Loucy (cell line): ENCODE measurements at regions not wholly inside any gene's neighbourhood (a gene's known extent, or its start where the extent isn't known, plus 50 kb on each side); places are given as distances from the start of the nearest gene placed in this dataset.

ENCODE experiments used
- H2AFZ ChIP-seq: fragments of 200-600 bp; sonication (generic); 2 replicates; pipeline ENCODE4 v1.6.0; 2016; ENCODE audit warnings: antibody characterized with exemption, mild to moderate bottlenecking, low read length, moderate library complexity
- H3F3A ChIP-seq: fragments of 200-600 bp; 2 replicates; pipeline ENCODE4 v1.6.0; 2016; ENCODE audit warnings: antibody characterized with exemption, low read depth, mild to moderate bottlenecking
- H3K27me3 ChIP-seq: fragments of 200-600 bp; sonication (generic); 2 replicates; pipeline ENCODE4 v1.6.1; 2014; ENCODE audit warnings: low read length, mild to moderate bottlenecking; ENCODE audit not compliant: insufficient read depth, poor library complexity, severe bottlenecking
- H3K36me3 ChIP-seq: fragments of 200-600 bp; sonication (generic); 2 replicates; pipeline ENCODE4 v1.6.1; 2016; ENCODE audit warnings: low read length; ENCODE audit not compliant: insufficient read depth
- H3K4me1 ChIP-seq: fragments of 200-600 bp; sonication (generic); 2 replicates; pipeline ENCODE4 v1.5.1; 2014; ENCODE audit warnings: low read length, mild to moderate bottlenecking; ENCODE audit not compliant: insufficient read depth, poor library complexity, severe bottlenecking
- H3K4me2 ChIP-seq: fragments of 200-600 bp; sonication (generic); 2 replicates; pipeline ENCODE4 v1.6.0; 2014; ENCODE audit warnings: antibody characterized with exemption, low read length, low read depth, mild to moderate bottlenecking; ENCODE audit not compliant: poor library complexity, severe bottlenecking
- H3K4me3 ChIP-seq: fragments of 200-600 bp; sonication (generic); 2 replicates; pipeline ENCODE4 v1.5.1; 2014; ENCODE audit warnings: low read length, mild to moderate bottlenecking, mixed read lengths; ENCODE audit not compliant: poor library complexity, severe bottlenecking
- H3K79me2 ChIP-seq: fragments of 200-600 bp; sonication (generic); 2 replicates; pipeline ENCODE4 v1.6.1; 2014; ENCODE audit warnings: low read length; ENCODE audit not compliant: insufficient read depth
- H3K9ac ChIP-seq: fragments of 200-600 bp; sonication (generic); 2 replicates; pipeline ENCODE4 v1.6.0; 2014; ENCODE audit warnings: mild to moderate bottlenecking, low read depth, low read length, moderate library complexity; ENCODE audit not compliant: poor library complexity, severe bottlenecking
- H3K9me2 ChIP-seq: fragments of 200-600 bp; sonication (generic); replicated peaks from 2 replicates; pipeline ENCODE4 v1.6.1; 2016; ENCODE audit warnings: low read depth, low read length, mixed read lengths
- H3K9me3 ChIP-seq: fragments of 200-600 bp; sonication (generic); 2 replicates; pipeline ENCODE4 v1.6.1; 2014; ENCODE audit warnings: mild to moderate bottlenecking, antibody characterized with exemption, low read length, low read depth; ENCODE audit not compliant: insufficient read depth
- H4K20me1 ChIP-seq: fragments of 200-600 bp; sonication (generic); 2 replicates; pipeline ENCODE4 v1.6.0; 2014; ENCODE audit warnings: antibody characterized with exemption, low read length, mild to moderate bottlenecking; ENCODE audit not compliant: insufficient read depth, poor library complexity, severe bottlenecking
- CTCF ChIP-seq: fragments of 200-600 bp; sonication (generic); conservative IDR thresholded peaks from 2 replicates; pipeline ENCODE4 v1.5.1; 2014; ENCODE audit warnings: mild to moderate bottlenecking, antibody characterized with exemption, low read length
- EZH2phosphoT487 ChIP-seq: fragments of 200-600 bp; IDR thresholded peaks from 2 replicates; pipeline ENCODE4 v1.6.1; 2018; ENCODE audit warnings: antibody characterized with exemption, mild to moderate bottlenecking, moderate library complexity, borderline replicate concordance

GRCh38 chr14:89586258-89587135, 169.5 kb upstream of the FOXN3 start:
- Histone ChIP-seq H3F3A (no peaks in the 10 kb centered on the region), H3K4me3 (no peak overlapping the region), H3K9me3 (0 out of 2 replicates have a peak, but pooled peaks cover 4% of the 10 kb centered on the region), H3K79me2 (peaks cover 74% of the 10 kb centered on the region), H4K20me1 (no peaks in the 10 kb centered on the region), H2AFZ (no peak overlapping the region), H3K9ac (no peak overlapping the region), H3K4me1 (no peaks in the 10 kb centered on the region), H3K4me2 (no peak overlapping the region), H3K27me3 (no peaks in the 10 kb centered on the region), H3K36me3 (peaks cover 11% of the 10 kb centered on the region; the same call in 1 of the 2 replicates), H3K9me2 (no peaks in the 10 kb centered on the region)
- TF ChIP-seq EZH2phosphoT487 (no peak), CTCF (no peak)

GRCh38 chr14:89578156-89578555, 161.1 kb upstream of the FOXN3 start:
- H3K9ac ChIP-seq = no peak overlapping the region
- H3F3A ChIP-seq = no peaks in the 10 kb centered on the region
- H3K4me1 ChIP-seq = no peaks in the 10 kb centered on the region
- TF ChIP-seq EZH2phosphoT487 = no peak
- TF ChIP-seq CTCF = no peak
- H3K79me2 ChIP-seq = peaks cover 34% of the 10 kb centered on the region
- H3K36me3 ChIP-seq = peaks cover 24% of the 10 kb centered on the region; the same call in 1 of the 2 replicates
- H3K27me3 ChIP-seq = no peaks in the 10 kb centered on the region
- no peaks in the 10 kb centered on the region for H3K9me3 ChIP-seq
- no peaks in the 10 kb centered on the region for H4K20me1 ChIP-seq
- no peak overlapping the region for H3K4me3 ChIP-seq
- no peak overlapping the region for H3K4me2 ChIP-seq
- H3K9me2 ChIP-seq = no peaks in the 10 kb centered on the region
- no peak overlapping the region for H2AFZ ChIP-seq

GRCh38 chr14:89576960-89577359, 159.9 kb upstream of the FOXN3 start:
- H3K4me3 ChIP-seq = no peak overlapping the region
- H3K9me3 ChIP-seq = no peaks in the 10 kb centered on the region
- H3K27me3 ChIP-seq = no peaks in the 10 kb centered on the region
- no peak overlapping the region for H3K9ac ChIP-seq
- TF ChIP-seq EZH2phosphoT487 (no peak), CTCF (no peak)
- no peak overlapping the region for H2AFZ ChIP-seq
- no peaks in the 10 kb centered on the region for H3K9me2 ChIP-seq
- peaks cover 42% of the 10 kb centered on the region for H3K79me2 ChIP-seq
- peaks cover 21% of the 10 kb centered on the region; the same call in 1 of the 2 replicates for H3K36me3 ChIP-seq
- H3K4me2 ChIP-seq = no peak overlapping the region
- H3K4me1 ChIP-seq = no peaks in the 10 kb centered on the region
- peaks cover 3% of the 10 kb centered on the region for H4K20me1 ChIP-seq
- H3F3A ChIP-seq = no peaks in the 10 kb centered on the region
